HG03439 (cell line): ENCODE measurements at regions not wholly inside any gene's neighbourhood (a gene's known extent, or its start where the extent isn't known, plus 50 kb on each side); places are given as distances from the start of the nearest gene placed in this dataset.
"Not testable (repeated sequence)": the region's sequence is repeated elsewhere in the genome, so short reads cannot be mapped to it uniquely, and the experiment has no call there.

Source experiments
- ATAC-seq: cut with Tn5 transposase; IDR thresholded peaks from one replicate; pipeline ENCODE4 v1.9.1; 2021; ENCODE audit warnings: mild to moderate bottlenecking, moderate library complexity; ENCODE audit not compliant: unreplicated experiment

- ATAC-seq, result peak; percentile 59
Measured at GRCh38 chr6:101011186-101011585, 130.1 kb upstream of the ASCC3 start.

GRCh38 chr6:101013612-101014195 lies 132.6 kb upstream of the ASCC3 start:
- no peak for ATAC-seq

GRCh38 chr6:101015541-101015940 lies 134.4 kb upstream of the ASCC3 start:
- ATAC-seq, result no peak

GRCh38 chr6:101016163-101016562 lies 135.0 kb upstream of the ASCC3 start:
- no peak for ATAC-seq

- ATAC-seq, result no peak
Measured at GRCh38 chr6:101018157-101018556, 137.0 kb upstream of the ASCC3 start.

GRCh38 chr6:101021504-101021903 lies 140.4 kb upstream of the ASCC3 start:
- ATAC-seq, result no peak

- ATAC-seq, result no peak
Measured at GRCh38 chr6:101042966-101043365, 161.8 kb upstream of the ASCC3 start.

GRCh38 chr6:101058296-101058695 lies 177.2 kb upstream of the ASCC3 start:
- ATAC-seq, result no peak

GRCh38 chr6:101066481-101066880 lies 185.4 kb upstream of the ASCC3 start:
- ATAC-seq, result no peak

GRCh38 chr6:101069191-101069795 lies 188.2 kb upstream of the ASCC3 start:
- ATAC-seq, result no peak

GRCh38 chr6:101070044-101070608 lies 189.0 kb upstream of the ASCC3 start:
- no peak for ATAC-seq

- ATAC-seq, result no peak
Measured at GRCh38 chr6:101077344-101077743, 196.2 kb upstream of the ASCC3 start.

GRCh38 chr6:101079696-101080270 lies 198.7 kb upstream of the ASCC3 start:
- no peak for ATAC-seq

GRCh38 chr6:101080597-101080996 lies 199.5 kb upstream of the ASCC3 start:
- no peak for ATAC-seq

- ATAC-seq, result no peak
Measured at GRCh38 chr6:101083533-101084175, 202.5 kb upstream of the ASCC3 start.

- ATAC-seq, result no peak
Measured at GRCh38 chr6:101085327-101085726, 204.2 kb upstream of the ASCC3 start.

GRCh38 chr6:101086473-101086872 lies 205.3 kb upstream of the ASCC3 start:
- ATAC-seq, result no peak

GRCh38 chr6:101088594-101088993 lies 207.5 kb upstream of the ASCC3 start:
- no peak for ATAC-seq

- ATAC-seq, result no peak
Measured at GRCh38 chr6:101089640-101090039, 208.5 kb upstream of the ASCC3 start.

- ATAC-seq, result no peak
Measured at GRCh38 chr6:101090281-101090680, 209.2 kb upstream of the ASCC3 start.

GRCh38 chr6:101098605-101099004 lies 217.5 kb upstream of the ASCC3 start:
- not testable (repeated sequence) for ATAC-seq

- ATAC-seq, result no peak
Measured at GRCh38 chr6:101102702-101103101, 221.6 kb upstream of the ASCC3 start.
